C4-2B (cell line): ENCODE measurements at regions not wholly inside any gene's neighbourhood (a gene's known extent, or its start where the extent isn't known, plus 50 kb on each side); places are given as distances from the start of the nearest gene placed in this dataset.
"Not testable (repeated sequence)": the region's sequence is repeated elsewhere in the genome, so short reads cannot be mapped to it uniquely, and the experiment has no call there.

ENCODE experiments used
- H3K27ac ChIP-seq: fragments of 450-650 bp; 2 replicates; pipeline ENCODE4 v1.5.1; 2017
- ZFX ChIP-seq: fragments of 450-650 bp; IDR thresholded peaks from 2 replicates; pipeline ENCODE4 v1.6.1; 2017
- TF ChIP-seq, protein P1 (sequence below): fragments of 450-650 bp; conservative IDR thresholded peaks from 2 replicates; pipeline ENCODE4 v1.5.1; 2017; ENCODE audit warnings: mild to moderate bottlenecking

DNA sequence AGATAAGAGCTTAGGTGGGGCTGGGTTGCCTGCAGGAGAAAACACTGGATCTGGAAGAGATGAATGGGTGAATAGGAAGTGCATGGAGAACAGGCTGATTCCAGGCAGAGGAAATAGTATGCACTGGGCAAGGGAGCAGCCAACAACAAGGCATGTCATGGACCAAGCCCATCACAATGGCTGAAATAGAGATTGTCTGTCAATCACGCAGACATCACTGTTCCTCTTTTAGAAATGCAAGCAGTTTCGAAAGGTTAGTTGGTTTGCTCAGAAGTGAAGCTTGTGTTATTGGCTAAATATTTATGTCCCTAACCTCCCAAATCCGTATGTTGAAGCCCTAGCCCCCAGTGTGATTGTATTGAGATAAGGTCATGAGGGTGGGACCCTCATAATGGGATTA lies 621.7 kb upstream of the CDH11 start:
- TF ChIP-seq ZFX = no peak
- TF ChIP-seq, protein P1, sequence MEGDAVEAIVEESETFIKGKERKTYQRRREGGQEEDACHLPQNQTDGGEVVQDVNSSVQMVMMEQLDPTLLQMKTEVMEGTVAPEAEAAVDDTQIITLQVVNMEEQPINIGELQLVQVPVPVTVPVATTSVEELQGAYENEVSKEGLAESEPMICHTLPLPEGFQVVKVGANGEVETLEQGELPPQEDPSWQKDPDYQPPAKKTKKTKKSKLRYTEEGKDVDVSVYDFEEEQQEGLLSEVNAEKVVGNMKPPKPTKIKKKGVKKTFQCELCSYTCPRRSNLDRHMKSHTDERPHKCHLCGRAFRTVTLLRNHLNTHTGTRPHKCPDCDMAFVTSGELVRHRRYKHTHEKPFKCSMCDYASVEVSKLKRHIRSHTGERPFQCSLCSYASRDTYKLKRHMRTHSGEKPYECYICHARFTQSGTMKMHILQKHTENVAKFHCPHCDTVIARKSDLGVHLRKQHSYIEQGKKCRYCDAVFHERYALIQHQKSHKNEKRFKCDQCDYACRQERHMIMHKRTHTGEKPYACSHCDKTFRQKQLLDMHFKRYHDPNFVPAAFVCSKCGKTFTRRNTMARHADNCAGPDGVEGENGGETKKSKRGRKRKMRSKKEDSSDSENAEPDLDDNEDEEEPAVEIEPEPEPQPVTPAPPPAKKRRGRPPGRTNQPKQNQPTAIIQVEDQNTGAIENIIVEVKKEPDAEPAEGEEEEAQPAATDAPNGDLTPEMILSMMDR = no peak
- no peak overlapping the region for H3K27ac ChIP-seq

DNA sequence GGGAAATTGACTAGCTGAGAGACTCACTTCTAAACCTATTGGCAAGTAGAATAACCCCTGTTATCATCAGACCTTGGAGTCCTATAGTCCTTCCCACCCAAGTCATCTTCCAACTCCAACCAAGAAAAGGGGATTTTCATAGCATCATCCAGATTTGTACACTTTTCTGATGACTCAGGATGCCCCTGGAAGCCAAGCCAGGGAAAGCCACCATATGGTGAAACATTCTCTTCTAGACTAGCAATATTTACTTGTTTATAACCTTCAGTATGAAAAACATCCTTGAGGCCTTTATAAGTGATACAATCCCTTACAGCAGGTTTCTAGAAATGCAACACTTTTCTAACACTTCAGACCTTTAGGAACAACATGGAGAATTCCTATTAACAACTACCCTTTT lies 618.8 kb upstream of the CDH11 start:
- TF ChIP-seq, protein P1 = no peak
- no peak overlapping the region for H3K27ac ChIP-seq

DNA sequence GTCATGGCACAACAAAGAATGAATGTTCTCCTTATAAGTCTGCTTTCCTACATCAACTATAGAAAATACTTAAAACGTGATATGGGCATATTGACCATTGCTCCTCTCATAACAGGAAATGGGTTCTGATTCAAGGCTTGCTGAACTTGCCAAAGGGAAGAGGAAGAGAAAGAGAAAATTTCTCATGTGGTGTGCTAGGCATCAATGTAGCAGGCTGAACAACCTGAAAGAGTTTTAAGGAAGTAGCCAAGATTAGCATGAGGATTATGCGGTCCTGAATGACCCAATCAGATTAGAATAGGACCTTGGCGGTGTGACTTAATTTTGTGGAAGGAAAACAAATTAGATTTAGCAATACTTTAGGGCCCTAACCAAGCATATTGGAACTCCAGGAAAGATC lies 617.7 kb upstream of the CDH11 start:
- no peak for TF ChIP-seq ZFX
- TF ChIP-seq, protein P1 = no peak
- no peak overlapping the region for H3K27ac ChIP-seq

DNA sequence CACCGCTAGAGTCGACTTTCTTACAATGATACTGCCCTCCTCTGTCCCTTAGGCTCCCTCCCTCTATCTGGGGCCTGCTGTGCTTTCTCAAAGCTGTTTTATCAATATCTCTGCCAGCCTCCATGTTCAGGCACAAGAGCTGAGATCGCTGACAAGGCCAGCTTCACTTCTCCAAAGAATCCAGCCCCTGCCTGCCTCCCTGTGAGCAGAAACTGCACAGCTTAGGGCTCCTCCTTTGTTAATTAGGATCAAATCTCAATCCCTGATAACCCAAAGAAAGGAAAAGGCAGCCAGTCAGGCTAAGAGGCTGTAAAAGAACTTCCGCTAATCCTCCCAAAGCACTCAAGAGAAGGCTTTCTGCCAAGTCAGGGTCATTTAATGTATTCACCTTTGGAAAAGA lies 616.0 kb upstream of the CDH11 start:
- no peak overlapping the region for H3K27ac ChIP-seq
- TF ChIP-seq, protein P1 = no peak
- no peak for TF ChIP-seq ZFX

DNA sequence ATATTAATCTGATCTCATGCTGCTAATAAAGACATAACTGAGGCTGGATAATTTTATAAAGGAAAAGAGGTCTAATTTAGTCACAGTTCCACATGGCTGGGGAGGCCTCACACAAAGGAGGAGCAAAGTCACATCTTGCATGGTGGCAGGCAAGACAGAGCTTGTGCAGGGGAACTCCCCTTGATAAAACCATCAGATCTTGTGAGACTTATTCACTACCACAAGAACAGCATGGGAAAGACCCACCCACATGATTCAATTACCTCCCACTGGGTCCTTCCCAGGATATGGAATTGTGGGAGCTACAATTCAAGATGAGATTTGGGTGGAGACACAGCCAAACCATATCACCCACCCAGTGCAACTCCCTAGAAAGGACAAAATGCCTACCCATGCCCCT lies 613.8 kb upstream of the CDH11 start:
- not testable (repeated sequence) for H3K27ac ChIP-seq

DNA sequence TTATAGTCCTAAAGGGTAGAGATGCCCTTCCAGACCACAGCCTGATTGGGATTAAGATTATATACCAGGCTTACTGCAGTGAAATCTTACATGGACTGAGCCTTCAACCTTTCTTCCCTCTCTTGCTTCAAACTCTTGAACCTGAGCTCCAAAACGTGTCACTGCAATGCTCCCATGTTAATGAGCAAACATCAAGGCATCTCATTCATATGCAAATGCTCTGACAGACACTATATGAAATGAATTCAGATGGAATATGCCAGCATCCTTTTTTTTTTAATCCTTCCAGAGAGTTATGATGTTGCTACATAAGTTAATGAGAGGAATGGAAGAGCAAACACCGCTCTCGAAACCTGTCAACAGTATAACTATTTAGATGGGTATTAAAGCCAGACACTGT lies 611.9 kb upstream of the CDH11 start:
- no peak overlapping the region for H3K27ac ChIP-seq
- no peak for TF ChIP-seq ZFX
- TF ChIP-seq, protein P1 = no peak

DNA sequence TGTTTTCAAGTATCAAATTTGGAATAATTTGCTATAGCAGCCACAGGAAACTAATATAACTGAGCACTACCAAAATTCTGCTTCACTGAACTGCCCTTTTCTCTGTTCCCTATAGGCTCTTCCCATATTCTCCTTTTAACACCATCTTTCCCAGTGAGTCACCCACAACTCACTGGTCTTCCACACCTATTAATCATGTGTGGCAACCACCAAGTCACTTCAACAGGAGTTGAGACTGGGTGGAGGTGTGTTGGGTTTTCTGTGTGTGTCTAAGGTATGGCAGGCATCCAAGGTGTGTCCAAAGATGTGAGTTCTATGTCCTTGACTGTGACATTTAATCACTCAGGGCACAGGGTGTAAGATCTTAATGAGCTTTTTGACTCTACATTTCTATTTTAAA lies 610.0 kb upstream of the CDH11 start:
- TF ChIP-seq, protein P1 = no peak
- no peak for TF ChIP-seq ZFX
- H3K27ac ChIP-seq = no peak overlapping the region

DNA sequence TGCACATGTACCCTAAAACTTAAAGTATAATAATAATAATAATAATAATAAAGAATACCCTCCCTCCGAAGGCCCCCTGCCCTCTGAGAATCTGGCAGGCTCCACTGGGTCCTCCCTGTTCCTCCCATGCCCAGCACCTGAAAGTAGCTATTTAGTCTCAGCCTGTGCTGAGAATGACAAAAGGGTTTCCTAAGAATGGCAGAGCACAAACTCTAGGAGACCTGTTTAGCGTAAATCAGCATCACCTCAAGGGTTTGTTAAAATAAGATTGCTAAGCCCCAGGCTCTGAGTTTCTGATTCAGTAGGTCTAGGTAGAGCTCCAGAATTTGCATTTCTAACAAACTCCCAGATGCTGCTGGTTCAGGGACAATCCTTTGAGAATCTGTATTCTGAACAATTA lies 606.8 kb upstream of the CDH11 start:
- TF ChIP-seq, protein P1 = no peak
- TF ChIP-seq ZFX = no peak
- no peak overlapping the region for H3K27ac ChIP-seq
